Stimulated activated CD4-positive, alpha-beta T cell treated with anti-CD3 and anti-CD28 coated beads, Interleukin-12 subunit alpha, Interleukin-12 subunit beta, amount 100 ng/mL, for 48 hours (primary cell): ENCODE measurements at regions not wholly inside any gene's neighbourhood (a gene's known extent, or its start where the extent isn't known, plus 50 kb on each side); places are given as distances from the start of the nearest gene placed in this dataset.
A peak's percentile ranks its signal among the peaks of the same experiment; 100 is the strongest.
"Not testable (repeated sequence)": the region's sequence is repeated elsewhere in the genome, so short reads cannot be mapped to it uniquely, and the experiment has no call there.

Experiments used
- DNase-seq, 3 donors: peaks; one replicate each; pipeline ENCODE4 v3.0.0-alpha.2; 2020; ENCODE audit warnings: low read depth in 2 of 3, low spot score in 1 of 3

GRCh38 chr16:31975826-31976419, 102.3 kb downstream of the ZNF267 start:
- not testable (repeated sequence) for DNase-seq

- DNase-seq = not testable (repeated sequence)
Measured at GRCh38 chr16:31978463-31978862, 104.9 kb downstream of the ZNF267 start.

- not testable (repeated sequence) for DNase-seq
Measured at GRCh38 chr16:31981739-31982138, 108.1 kb downstream of the ZNF267 start.

GRCh38 chr16:31982986-31983385, 109.4 kb downstream of the ZNF267 start:
- not testable (repeated sequence) for DNase-seq

- DNase-seq = not testable (repeated sequence)
Measured at GRCh38 chr16:31983666-31984065, 110.1 kb downstream of the ZNF267 start.

GRCh38 chr16:31986895-31987294, 113.3 kb downstream of the ZNF267 start:
- not testable (repeated sequence) for DNase-seq

- peak; percentile 20 to 58 (median 22) for DNase-seq
Measured at GRCh38 chr16:31988595-31989581, 115.3 kb downstream of the ZNF267 start.

- not testable (repeated sequence) for DNase-seq
Measured at GRCh38 chr16:31990261-31990660, 116.7 kb downstream of the ZNF267 start.

- not testable (repeated sequence) for DNase-seq
Measured at GRCh38 chr16:31990980-31991379, 117.4 kb downstream of the ZNF267 start.

- DNase-seq = peak in 2 of 3 donors; percentile 17 to 33
Measured at GRCh38 chr16:31996325-31996724, 122.7 kb downstream of the ZNF267 start.

GRCh38 chr16:32002496-32002895, 128.9 kb downstream of the ZNF267 start:
- not testable (repeated sequence) for DNase-seq

- not testable (repeated sequence) for DNase-seq
Measured at GRCh38 chr16:32003819-32004218, 130.2 kb downstream of the ZNF267 start.

GRCh38 chr16:32038783-32039496, 165.3 kb downstream of the ZNF267 start:
- DNase-seq = not testable (repeated sequence)

GRCh38 chr16:32039919-32040318, 166.3 kb downstream of the ZNF267 start:
- not testable (repeated sequence) for DNase-seq

- DNase-seq = peak in 1 of 3 donors; percentile 2
Measured at GRCh38 chr16:32066016-32066651, 187.0 kb upstream of the TP53TG3D start.

GRCh38 chr16:32071586-32071985, 181.5 kb upstream of the TP53TG3D start:
- DNase-seq = not testable (repeated sequence)

GRCh38 chr16:32083891-32084290, 169.2 kb upstream of the TP53TG3D start:
- DNase-seq = not testable (repeated sequence)

- not testable (repeated sequence) for DNase-seq
Measured at GRCh38 chr16:32084656-32085401, 168.3 kb upstream of the TP53TG3D start.

- peak; percentile 16 to 38 (median 22) for DNase-seq
Measured at GRCh38 chr16:32085438-32086141, 167.5 kb upstream of the TP53TG3D start.
